ENCODE measurements at regions not wholly inside any gene's neighbourhood (a gene's known extent, or its start where the extent isn't known, plus 50 kb on each side); places are given as distances from the start of the nearest gene placed in this dataset.

- TF ChIP-seq NANOG (IDR thresholded peaks at IDR 0.05; ENCODE audit: insufficient read depth, low read depth, low read length, poor library complexity, severe bottlenecking) (no peak), JUND (IDR thresholded peaks at IDR 0.05; ENCODE audit: low read length) (no peak), EGR1 (IDR thresholded peaks at IDR 0.05; ENCODE audit: borderline replicate concordance, low read depth, low read length) (no peak), GABPA (IDR thresholded peaks at IDR 0.05; ENCODE audit: borderline replicate concordance, insufficient read depth, low read length) (no peak), SP2 (IDR thresholded peaks at IDR 0.05; ENCODE audit: low read length) (no peak), TAF7 (optimal IDR thresholded peaks at IDR 0.05; ENCODE audit: borderline replicate concordance, low read depth, low read length) (no peak), HDAC6 (IDR thresholded peaks at IDR 0.05; ENCODE audit: low read depth, low read length) (no peak)
Observed at GRCh38 chr16:66240631-66241395, 125.7 kb upstream of the CDH5 start (continued).

All from H1 (cell line).